ENCODE measurements at regions not wholly inside any gene's neighbourhood (a gene's known extent, or its start where the extent isn't known, plus 50 kb on each side); places are given as distances from the start of the nearest gene placed in this dataset.

GRCh38 chr20:40591119-40591518, 97.9 kb downstream of the MAFB start:
- no peak for DNase-seq

GRCh38 chr20:40589581-40589980, 99.5 kb downstream of the MAFB start:
- no peak for DNase-seq

GRCh38 chr20:40588891-40589290, 100.1 kb downstream of the MAFB start:
- DNase-seq = no peak

GRCh38 chr20:40587038-40587437, 102.0 kb downstream of the MAFB start:
- no peak for DNase-seq

- no peak for DNase-seq
Measured at GRCh38 chr20:40584130-40584809, 104.8 kb downstream of the MAFB start.

- no peak for DNase-seq
Measured at GRCh38 chr20:40583636-40584035, 105.4 kb downstream of the MAFB start.

GRCh38 chr20:40583205-40583604, 105.8 kb downstream of the MAFB start:
- peak in 18 of 56 donors; percentile 3 to 54 (median 16) for DNase-seq

- DNase-seq = no peak
Measured at GRCh38 chr20:40582531-40582930, 106.5 kb downstream of the MAFB start.

GRCh38 chr20:40579701-40580100, 109.3 kb downstream of the MAFB start:
- DNase-seq = no peak

- DNase-seq = no peak
Measured at GRCh38 chr20:40578961-40579360, 110.1 kb downstream of the MAFB start.

- DNase-seq = no peak
Measured at GRCh38 chr20:40575851-40576250, 113.2 kb downstream of the MAFB start.

- DNase-seq = no peak
Measured at GRCh38 chr20:40572251-40572650, 116.8 kb downstream of the MAFB start.

GRCh38 chr20:40571639-40572038, 117.4 kb downstream of the MAFB start:
- DNase-seq = peak in 4 of 56 donors; percentile 6 to 43 (median 21)

- DNase-seq = no peak
Measured at GRCh38 chr20:40568200-40568599, 120.8 kb downstream of the MAFB start.

GRCh38 chr20:40565682-40566040, 123.4 kb downstream of the MAFB start:
- DNase-seq = no peak

GRCh38 chr20:40565001-40565681, 123.9 kb downstream of the MAFB start:
- DNase-seq = no peak

GRCh38 chr20:40563296-40563950, 125.6 kb downstream of the MAFB start:
- DNase-seq = no peak

- DNase-seq = peak in 4 of 56 donors; percentile 5 to 19 (median 9)
Measured at GRCh38 chr20:40562031-40562430, 127.0 kb downstream of the MAFB start.

GRCh38 chr20:40561187-40561586, 127.8 kb downstream of the MAFB start:
- no peak for DNase-seq

GRCh38 chr20:40558212-40558611, 130.8 kb downstream of the MAFB start:
- DNase-seq = no peak

GRCh38 chr20:40551125-40551530, 137.9 kb downstream of the MAFB start:
- DNase-seq = no peak

- DNase-seq = no peak
Measured at GRCh38 chr20:40547483-40548091, 141.4 kb downstream of the MAFB start.

Measured in amygdala (tissue), 56 donors.